Upper lobe of right lung (tissue), 1 donor: ENCODE measurements at regions not wholly inside any gene's neighbourhood (a gene's known extent, or its start where the extent isn't known, plus 50 kb on each side); places are given as distances from the start of the nearest gene placed in this dataset.
A peak's percentile ranks its signal among the peaks of the same experiment; 100 is the strongest.
"Not testable (repeated sequence)": the region's sequence is repeated elsewhere in the genome, so short reads cannot be mapped to it uniquely, and the experiment has no call there.

Source experiments
- ATAC-seq: fragments of 200-7000 bp; cut with Tn5 transposase; one replicate; pipeline ENCODE4 v1.9.1; 2020; ENCODE audit warnings: mild to moderate bottlenecking, moderate library complexity
- DNase-seq: peaks from one replicate; pipeline ENCODE4 v3.0.0-alpha.2; 2020
- H3K27ac ChIP-seq: fragments of 200-600 bp; one replicate; pipeline ENCODE4 v1.8.0; 2022
- H3K27me3 ChIP-seq: fragments of 200-600 bp; one replicate; pipeline ENCODE4 v1.8.0; 2022; ENCODE audit warnings: mild to moderate bottlenecking
- H3K36me3 ChIP-seq: fragments of 200-600 bp; one replicate; pipeline ENCODE4 v1.8.0; 2022
- H3K4me1 ChIP-seq: fragments of 200-600 bp; one replicate; pipeline ENCODE4 v1.8.0; 2022
- H3K4me3 ChIP-seq: fragments of 200-600 bp; one replicate; pipeline ENCODE4 v1.8.0; 2022; ENCODE audit warnings: mild to moderate bottlenecking
- H3K9me3 ChIP-seq: fragments of 200-600 bp; one replicate; pipeline ENCODE4 v1.8.0; 2022
- intact Hi-C: fragments of 100-400 bp; cut with DNase I; formaldehyde crosslinking; loops from one replicate; pipeline ENCODE4 v1.11.0; 2022
- TF ChIP-seq, protein P1 (sequence below): fragments of 200-600 bp; IDR thresholded peaks from one replicate; pipeline ENCODE4 v1.8.0; 2022; ENCODE audit warnings: antibody characterized with exemption
- donor health status: DM: no; HTN: yes; CAD: no; lungs with severe emphysema.

- no peak overlapping the region for H3K27ac ChIP-seq
- no peak for DNase-seq
- no peaks in the 10 kb centered on the region for H3K36me3 ChIP-seq
- intact Hi-C loops, result no loop called here
- H3K4me1 ChIP-seq, result no peaks in the 10 kb centered on the region
- TF ChIP-seq, protein P1, sequence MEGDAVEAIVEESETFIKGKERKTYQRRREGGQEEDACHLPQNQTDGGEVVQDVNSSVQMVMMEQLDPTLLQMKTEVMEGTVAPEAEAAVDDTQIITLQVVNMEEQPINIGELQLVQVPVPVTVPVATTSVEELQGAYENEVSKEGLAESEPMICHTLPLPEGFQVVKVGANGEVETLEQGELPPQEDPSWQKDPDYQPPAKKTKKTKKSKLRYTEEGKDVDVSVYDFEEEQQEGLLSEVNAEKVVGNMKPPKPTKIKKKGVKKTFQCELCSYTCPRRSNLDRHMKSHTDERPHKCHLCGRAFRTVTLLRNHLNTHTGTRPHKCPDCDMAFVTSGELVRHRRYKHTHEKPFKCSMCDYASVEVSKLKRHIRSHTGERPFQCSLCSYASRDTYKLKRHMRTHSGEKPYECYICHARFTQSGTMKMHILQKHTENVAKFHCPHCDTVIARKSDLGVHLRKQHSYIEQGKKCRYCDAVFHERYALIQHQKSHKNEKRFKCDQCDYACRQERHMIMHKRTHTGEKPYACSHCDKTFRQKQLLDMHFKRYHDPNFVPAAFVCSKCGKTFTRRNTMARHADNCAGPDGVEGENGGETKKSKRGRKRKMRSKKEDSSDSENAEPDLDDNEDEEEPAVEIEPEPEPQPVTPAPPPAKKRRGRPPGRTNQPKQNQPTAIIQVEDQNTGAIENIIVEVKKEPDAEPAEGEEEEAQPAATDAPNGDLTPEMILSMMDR, result no peak
- peaks cover 5% of the 10 kb centered on the region for H3K27me3 ChIP-seq
- ATAC-seq, result no peak
- no peak overlapping the region for H3K4me3 ChIP-seq
- H3K9me3 ChIP-seq, result no peaks in the 10 kb centered on the region
Measured at GRCh38 chr14:106511800-106512198, 985.4 kb downstream of the TMEM121 start.

GRCh38 chr14:106513302-106513701 lies 986.9 kb downstream of the TMEM121 start:
- Histone ChIP-seq H3K27me3 (peaks cover 5% of the 10 kb centered on the region), H3K27ac (no peak overlapping the region), H3K4me3 (no peak overlapping the region), H3K9me3 (no peaks in the 10 kb centered on the region), H3K36me3 (no peaks in the 10 kb centered on the region), H3K4me1 (no peaks in the 10 kb centered on the region)
- intact Hi-C loops, result no loop called here
- ATAC-seq, result no peak
- DNase-seq, result no peak
- TF ChIP-seq, protein P1, result no peak

DNA sequence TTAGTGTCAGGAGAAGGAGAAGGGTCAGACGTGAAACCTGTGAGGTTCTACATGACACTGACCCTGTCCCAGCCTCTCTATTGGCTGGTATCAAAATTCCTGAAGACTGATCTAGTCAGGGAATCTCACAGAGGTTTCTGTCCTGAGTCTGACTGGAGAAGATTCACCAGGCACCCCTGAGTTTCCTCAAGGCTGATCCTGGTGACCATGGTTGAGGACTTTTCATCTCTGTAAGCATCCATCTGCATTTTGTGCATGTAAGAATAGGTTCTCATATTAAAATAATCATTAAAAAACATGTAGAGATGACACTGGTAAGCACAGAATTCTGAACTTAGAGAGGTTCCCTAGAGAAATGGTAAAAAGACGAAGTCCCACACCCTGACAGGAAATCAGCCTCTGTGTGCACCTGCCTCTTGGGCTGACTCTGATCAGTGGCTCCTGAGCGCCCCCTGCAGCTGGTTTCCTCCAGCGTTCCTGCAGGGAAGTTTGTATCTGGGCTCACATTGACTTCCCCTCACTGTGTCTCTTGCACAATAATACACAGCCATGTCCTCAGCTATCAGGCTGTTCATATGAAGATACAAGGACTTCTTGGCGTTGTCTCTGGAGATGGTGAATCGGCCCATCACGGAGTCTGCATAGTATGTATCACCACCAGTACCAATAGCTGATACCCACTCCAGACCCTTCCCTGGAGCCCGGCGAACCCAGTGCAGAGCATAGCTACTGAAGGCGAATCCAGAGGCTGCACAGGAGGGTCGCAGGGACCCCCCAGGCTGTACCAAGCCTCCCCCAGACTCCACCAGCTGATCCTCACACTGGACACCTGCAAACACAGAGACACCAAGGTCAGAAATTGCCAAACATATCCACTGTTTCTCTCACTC lies 991.9 kb downstream of the TMEM121 start:
- Histone ChIP-seq H3K27ac (no peak overlapping the region), H3K36me3 (no peaks in the 10 kb centered on the region), H3K4me1 (no peaks in the 10 kb centered on the region), H3K4me3 (no peak overlapping the region), H3K27me3 (peaks cover 10% of the 10 kb centered on the region), H3K9me3 (no peaks in the 10 kb centered on the region)
- intact Hi-C loops, result no loop called here
- DNase-seq (peak; percentile 77), ATAC-seq (peak; percentile 57)
- TF ChIP-seq, protein P1, result peak; percentile 33

DNA sequence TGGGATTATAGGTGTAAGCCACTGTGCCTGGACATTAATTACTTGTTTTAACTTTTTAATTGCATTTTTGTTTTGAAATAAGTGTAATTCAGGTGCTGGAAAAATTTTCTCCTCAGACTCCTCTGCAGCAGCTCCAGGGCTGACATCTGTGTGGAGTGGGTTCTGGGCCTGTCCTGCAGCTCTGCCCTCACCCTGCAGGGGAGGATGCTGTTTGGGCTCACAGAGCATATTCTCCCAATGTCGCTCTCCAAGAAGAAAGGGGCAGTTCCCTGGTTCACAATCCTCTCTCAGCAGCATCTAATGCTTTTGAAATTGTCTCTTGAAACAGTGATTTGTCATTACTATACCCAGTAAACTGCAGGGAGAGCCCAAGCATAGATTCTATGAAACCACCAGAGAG lies 995.7 kb downstream of the TMEM121 start:
- ATAC-seq, H3K36me3 ChIP-seq, H3K4me1 ChIP-seq, H3K27ac ChIP-seq, intact Hi-C loops, H3K27me3 ChIP-seq, H3K9me3 ChIP-seq, H3K4me3 ChIP-seq, DNase-seq: not testable (repeated sequence)

DNA sequence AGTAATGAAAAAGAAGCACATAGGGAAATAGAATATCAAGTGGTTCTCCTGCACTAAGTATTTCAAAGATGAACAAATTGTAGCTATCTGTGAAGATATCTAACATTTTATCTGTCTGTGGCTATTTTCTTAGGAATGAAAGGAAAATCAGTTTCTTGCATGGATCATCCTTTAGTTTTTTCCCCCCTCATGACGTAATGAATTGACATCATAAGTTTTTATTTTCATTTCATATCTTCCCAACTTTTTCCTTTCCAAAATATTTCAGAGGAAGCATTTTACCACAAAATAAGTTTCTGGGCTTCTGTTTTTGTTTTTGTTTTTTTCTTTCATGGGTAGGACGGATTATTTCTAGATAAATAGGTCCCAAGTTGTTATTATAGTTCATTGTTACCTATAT lies 996.6 kb downstream of the TMEM121 start:
- no peak overlapping the region for H3K27ac ChIP-seq
- TF ChIP-seq, protein P1, result no peak
- H3K4me1 ChIP-seq, result no peaks in the 10 kb centered on the region
- peaks cover 5% of the 10 kb centered on the region for H3K27me3 ChIP-seq
- DNase-seq (no peak), ATAC-seq (no peak)
- H3K36me3 ChIP-seq, result no peaks in the 10 kb centered on the region
- intact Hi-C loops, result no loop called here
- no peaks in the 10 kb centered on the region for H3K9me3 ChIP-seq
- H3K4me3 ChIP-seq, result no peak overlapping the region

DNA sequence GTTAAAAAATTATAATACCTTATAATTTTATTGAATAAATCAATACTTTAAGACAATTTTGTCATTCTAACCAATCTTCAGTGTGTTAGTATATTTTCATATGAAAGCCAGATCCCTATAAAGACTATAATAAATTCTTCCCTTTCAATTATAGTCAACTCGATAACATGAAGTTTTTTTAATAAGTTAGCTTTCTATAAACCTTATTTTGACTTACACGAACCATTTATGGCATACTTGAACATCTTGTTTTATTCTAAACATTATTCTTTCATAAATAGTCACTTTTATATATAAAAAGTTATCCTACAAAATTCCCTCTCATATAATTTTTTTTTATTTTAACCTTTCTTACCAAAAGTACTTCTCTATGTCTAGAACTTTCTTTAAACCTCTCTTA lies 1002.3 kb downstream of the TMEM121 start:
- intact Hi-C loops, result no loop called here

More for the DNA sequence above, 1002.3 kb downstream of the TMEM121 start:
- peaks cover 8% of the 10 kb centered on the region for H3K27me3 ChIP-seq
- ATAC-seq (no peak), DNase-seq (no peak)
- H3K9me3 ChIP-seq, result no peaks in the 10 kb centered on the region
- no peak overlapping the region for H3K4me3 ChIP-seq
- no peaks in the 10 kb centered on the region for H3K36me3 ChIP-seq
- H3K4me1 ChIP-seq, result no peaks in the 10 kb centered on the region
- TF ChIP-seq, protein P1, result no peak
- H3K27ac ChIP-seq, result no peak overlapping the region
